SK-N-SH (cell line): ENCODE measurements at regions not wholly inside any gene's neighbourhood (a gene's known extent, or its start where the extent isn't known, plus 50 kb on each side); places are given as distances from the start of the nearest gene placed in this dataset.
"Not testable (repeated sequence)": the region's sequence is repeated elsewhere in the genome, so short reads cannot be mapped to it uniquely, and the experiment has no call there.

Experiments used
- CHD2 ChIP-seq: fragments of 150-350 bp; IDR thresholded peaks from 2 replicates; pipeline ENCODE4 v1.6.1; 2018; ENCODE audit warnings: low read length; ENCODE audit not compliant: partially characterized antibody
- CTCF ChIP-seq: fragments of 200-600 bp; sonication (generic); IDR thresholded peaks from 2 replicates; pipeline ENCODE4 v1.6.1; 2017; ENCODE audit warnings: antibody characterized with exemption, mild to moderate bottlenecking, moderate library complexity
- EP300 ChIP-seq, 2 experiments: IDR thresholded peaks; 2 replicates each; pipeline versions ENCODE4 v1.4.0 to v1.6.1; 2012; ENCODE audit warnings: borderline replicate concordance in 1 of 2, low read depth in 1 of 2, low read length in 1 of 2
- EZH2phosphoT487 ChIP-seq: fragments of 200-600 bp; sonication (generic); IDR thresholded peaks from 2 replicates; pipeline ENCODE4 v1.6.1; 2017; ENCODE audit warnings: low read depth, mixed run types, mild to moderate bottlenecking, antibody characterized with exemption, moderate library complexity, borderline replicate concordance
- MAX ChIP-seq: IDR thresholded peaks from 2 replicates; pipeline ENCODE4 v1.4.0; 2012; ENCODE audit warnings: low read depth
- NFIC ChIP-seq: IDR thresholded peaks from 2 replicates; pipeline ENCODE4 v1.4.0; 2012; ENCODE audit warnings: borderline replicate concordance
- POLR2AphosphoS5 ChIP-seq: IDR thresholded peaks from 2 replicates; pipeline ENCODE4 v1.6.1; 2012; ENCODE audit warnings: low read depth, low read length
- RAD21 ChIP-seq: IDR thresholded peaks from 2 replicates; pipeline ENCODE4 v1.6.1; 2012; ENCODE audit warnings: mild to moderate bottlenecking, low read length
- RCOR1 ChIP-seq: fragments of 150-350 bp; IDR thresholded peaks from 2 replicates; pipeline ENCODE4 v1.6.1; 2017; ENCODE audit warnings: antibody characterized with exemption, low read length
- SIN3A ChIP-seq: IDR thresholded peaks from 2 replicates; pipeline ENCODE4 v1.6.1; 2012; ENCODE audit warnings: low read depth, mild to moderate bottlenecking, low read length, moderate library complexity, borderline replicate concordance

- TF ChIP-seq MAX; EP300 (IDR thresholded peaks at IDR 0.05; ENCODE audit: borderline replicate concordance in 1 of 2, low read depth in 1 of 2, low read length in 1 of 2); CTCF; CHD2; POLR2AphosphoS5; EZH2phosphoT487; NFIC; RAD21; SIN3A; RCOR1: not testable (repeated sequence)
Measured at GRCh38 chr21:9837526-9837925, 683.9 kb upstream of the TPTE start.
